ENCODE measurements at regions not wholly inside any gene's neighbourhood (a gene's known extent, or its start where the extent isn't known, plus 50 kb on each side); places are given as distances from the start of the nearest gene placed in this dataset.
A peak's percentile ranks its signal among the peaks of the same experiment; 100 is the strongest.

DNA sequence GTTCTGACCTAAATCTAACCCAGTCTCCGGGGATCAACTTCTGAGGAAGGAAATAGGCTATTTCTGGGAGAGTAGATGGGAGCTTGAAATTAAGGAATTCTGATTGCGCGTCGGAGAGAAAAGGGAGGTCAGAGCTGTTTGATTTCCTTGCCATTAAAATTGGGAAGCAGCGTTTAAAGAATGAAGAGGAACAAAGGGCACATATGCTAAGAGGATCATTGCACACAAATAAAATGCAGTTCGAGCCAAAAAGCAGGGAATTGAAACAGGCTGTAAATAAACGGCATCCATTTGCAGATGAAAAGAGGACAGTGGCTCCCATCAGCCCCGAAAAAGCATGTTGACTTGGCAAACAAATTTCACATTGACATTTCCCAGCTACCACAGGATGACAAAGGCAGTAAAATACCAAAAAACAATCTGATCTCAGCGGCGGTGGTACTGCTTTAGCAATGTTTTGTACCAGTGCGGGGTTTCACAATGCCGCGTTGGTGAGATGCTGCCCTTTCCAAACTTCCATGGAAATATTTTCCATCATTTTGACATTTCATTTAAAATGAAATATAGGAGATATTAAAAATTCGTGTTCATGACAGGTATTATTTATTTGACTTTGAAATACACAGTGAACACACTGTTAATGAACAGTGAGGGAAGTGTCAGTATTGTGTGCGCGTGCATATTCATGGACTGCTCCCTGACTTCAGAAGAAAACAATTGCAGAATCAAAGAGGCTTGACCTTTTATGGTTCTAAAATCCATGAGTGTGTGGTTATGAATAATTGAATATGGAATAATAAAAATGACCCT lies 108.8 kb downstream of the SQOR start:
- no peak for DNase-seq

DNA sequence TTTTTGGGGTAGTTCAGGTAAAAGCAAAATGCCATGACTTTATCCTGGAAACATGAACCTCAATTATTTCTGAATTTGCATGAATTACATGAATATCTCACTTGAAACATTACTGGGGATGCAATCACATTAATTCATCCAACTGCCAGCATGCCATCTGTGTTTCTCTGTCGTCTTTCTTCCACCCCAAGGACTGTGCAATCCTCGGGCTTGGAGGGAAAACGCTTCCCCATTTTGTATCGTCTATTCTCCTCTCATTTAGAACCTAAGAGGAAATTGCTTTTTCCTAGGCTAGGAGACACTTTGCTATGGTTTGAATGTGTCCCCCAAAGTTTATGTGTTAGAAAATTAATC lies 109.4 kb downstream of the SQOR start:
- no peak for DNase-seq

DNA sequence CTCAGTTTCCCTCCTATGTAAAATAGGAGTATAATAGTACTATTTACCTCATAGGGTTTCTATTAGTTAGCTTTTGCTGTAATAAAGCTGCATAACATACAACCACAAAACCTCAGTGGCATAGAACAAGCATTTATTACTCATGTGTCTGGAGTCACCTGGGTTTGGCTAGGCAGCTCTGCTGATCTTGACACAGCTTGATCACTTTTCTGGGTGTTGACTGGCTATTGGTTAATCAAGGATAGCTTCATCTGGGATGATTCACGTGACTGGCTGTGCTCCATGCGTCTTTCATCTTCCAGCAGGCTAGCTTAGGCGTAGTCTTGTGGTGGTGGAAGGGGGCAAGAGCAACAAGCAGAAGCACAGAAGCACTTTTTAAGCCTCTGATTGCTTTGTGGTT lies 112.6 kb downstream of the SQOR start:
- peak; percentile 3 for DNase-seq

DNA sequence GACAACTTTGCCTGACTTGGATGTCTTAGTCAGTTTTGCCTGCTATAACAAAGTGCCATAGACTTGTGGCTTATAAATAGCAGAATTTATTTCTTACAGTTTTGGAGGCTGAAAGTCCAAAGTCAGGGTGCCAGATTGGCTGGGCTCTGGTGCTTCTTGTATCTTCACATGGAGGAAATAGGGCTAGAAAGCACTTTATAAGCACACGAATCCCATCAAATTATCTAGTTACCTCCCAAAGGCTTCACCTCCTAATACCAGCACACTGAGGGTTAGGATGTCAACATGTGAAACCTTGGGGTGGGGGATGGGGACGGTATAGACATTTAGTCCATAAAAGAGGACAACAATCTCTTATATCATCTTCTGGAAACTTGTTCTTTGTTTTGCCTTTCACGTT lies 116.8 kb downstream of the SQOR start:
- DNase-seq: no peak

DNA sequence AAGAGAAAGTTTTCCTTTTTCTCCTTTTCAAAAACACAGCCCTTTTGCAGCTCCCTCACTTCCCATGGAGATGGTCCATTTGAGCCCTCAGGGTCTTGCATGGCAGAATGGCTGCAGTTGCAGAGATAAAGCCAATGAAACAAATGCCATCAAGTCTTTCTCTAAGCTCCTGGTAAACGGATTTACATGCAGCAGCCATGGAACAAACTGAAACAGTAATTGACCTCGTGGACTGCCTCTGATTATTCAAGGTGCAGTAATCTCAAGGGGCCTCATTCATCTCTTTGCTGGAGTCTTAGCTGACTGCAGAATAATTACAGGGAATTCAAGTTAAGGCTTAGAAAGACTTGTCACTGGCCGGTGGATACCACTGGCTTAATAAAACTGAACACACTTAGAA lies 125.1 kb downstream of the SQOR start:
- DNase-seq: no peak

DNA sequence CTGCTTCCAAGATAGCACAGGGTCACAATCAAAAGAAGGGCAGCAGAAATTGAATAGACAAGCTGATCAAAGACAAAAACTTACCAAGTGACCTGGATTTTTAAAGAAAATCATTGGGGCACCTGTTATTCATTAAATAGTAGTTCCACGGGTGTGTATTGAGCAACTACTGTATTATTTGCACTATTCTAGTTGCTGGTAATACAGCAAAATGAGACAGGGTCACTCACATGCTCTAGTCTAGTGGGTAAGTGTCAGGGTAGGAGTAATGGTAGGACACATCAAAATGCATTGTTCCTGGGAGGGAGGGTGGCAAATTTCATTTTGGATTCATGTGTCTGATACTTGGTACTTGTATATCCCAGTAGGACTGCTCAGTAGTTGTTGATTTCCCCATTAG lies 127.9 kb downstream of the SQOR start:
- no peak for DNase-seq

DNA sequence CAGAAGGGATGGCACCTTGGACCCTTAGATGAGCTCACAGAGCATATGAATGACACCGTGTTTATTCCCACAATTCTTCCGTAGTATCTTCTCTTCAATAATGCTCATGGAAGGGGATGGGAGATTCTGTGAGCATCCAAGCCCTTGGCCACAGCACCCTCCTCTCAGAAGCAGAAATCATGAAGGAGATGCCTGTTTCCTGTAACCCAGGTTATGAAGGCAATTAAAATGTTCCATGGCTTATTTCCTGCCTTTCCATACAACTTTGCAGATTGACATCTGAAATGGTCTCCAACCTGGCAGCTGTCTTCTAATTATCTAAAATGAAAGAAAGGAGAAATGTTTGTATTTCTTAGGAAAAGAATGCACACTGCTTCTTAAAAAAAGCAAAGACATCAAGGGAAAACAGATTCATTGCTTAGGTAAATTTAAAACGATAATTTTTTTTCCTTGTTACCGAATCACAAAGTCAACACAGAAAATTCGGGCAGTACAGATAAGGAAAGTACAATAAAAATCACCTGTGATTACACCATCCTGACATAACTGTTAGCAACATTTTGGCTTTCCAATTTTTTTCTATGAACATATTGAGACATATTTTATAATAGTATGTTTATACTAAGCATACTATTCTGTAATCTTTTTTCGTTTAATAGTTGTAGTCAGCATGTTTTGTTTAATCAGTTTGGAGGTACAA lies 128.5 kb downstream of the SQOR start:
- no peak for DNase-seq

DNA sequence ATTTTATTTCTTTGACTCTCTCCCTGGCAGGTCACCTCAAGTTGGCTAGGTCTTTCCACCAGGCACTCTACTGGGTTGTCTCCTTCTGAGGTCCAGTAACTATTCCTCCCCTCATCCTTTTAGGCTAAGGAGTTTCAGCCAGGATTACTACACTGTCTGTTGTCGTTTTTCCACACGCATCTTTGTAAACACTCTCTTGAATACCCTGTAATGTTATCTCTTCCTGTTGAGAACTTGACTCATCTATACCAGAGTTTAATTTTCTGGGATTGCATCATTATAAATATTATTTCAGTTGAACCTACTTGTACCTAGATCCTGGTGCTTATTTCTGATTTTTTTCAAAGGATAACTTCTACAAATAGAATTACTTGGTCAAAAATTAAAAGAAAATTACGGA lies 138.3 kb downstream of the SQOR start:
- DNase-seq: no peak

DNA sequence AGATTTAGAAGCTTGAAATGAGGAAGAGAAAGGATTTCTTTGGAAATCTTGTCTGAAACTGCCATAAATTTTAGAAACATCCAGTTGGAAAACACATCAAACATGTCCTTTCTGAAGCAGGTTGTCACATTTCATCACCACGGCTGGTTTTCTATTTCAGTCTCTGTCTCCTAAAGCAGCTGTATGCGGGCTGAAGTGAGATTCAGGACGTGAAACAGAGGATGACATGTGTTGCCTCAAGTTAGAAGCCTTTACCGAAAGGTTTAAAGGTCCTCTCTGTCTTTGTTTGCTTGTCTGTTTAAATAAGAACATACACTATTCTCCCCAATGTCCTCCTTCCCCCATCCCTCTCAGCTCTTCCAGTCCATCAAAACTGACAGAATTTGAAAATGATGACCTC lies 141.9 kb downstream of the SQOR start:
- no peak for DNase-seq

DNA sequence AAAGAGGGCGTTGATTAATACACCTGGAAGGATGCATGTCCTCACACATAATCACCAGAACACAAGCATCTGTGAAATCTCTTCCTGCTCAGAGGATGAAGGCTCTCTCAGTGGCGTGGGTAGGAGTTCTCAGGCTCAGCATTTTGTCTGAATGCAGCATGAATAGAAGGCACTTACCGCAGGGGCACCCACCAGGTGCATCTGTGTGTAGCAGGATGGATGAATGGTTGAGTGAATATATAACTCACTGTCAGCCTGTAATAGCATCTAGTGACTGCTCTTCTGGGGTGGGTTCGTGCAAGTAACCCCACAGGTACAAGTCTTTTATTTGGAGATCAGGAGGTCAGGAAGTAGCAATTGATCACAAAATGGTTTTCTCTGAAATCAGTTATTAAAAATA lies 143.0 kb downstream of the SQOR start:
- DNase-seq: no peak

DNA sequence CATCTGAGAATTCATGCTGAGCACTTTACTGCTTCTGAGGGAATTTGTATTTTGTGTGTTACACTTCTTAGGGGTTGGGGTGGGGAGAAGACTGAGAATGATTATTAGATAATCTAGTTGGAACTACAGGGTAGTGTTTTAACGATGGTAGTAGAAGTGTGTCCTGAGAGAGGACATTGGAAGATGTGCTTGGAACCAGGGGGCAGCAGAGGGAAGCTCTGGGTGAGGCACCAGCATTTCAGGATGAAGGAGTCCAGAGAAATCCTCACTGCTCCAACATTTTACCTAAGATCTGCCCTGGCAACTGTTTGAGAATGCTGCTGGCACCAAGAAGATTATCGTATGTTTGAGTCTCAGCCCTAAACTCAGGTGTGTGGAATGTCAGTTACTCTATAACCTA lies 145.5 kb downstream of the SQOR start:
- no peak for DNase-seq

DNA sequence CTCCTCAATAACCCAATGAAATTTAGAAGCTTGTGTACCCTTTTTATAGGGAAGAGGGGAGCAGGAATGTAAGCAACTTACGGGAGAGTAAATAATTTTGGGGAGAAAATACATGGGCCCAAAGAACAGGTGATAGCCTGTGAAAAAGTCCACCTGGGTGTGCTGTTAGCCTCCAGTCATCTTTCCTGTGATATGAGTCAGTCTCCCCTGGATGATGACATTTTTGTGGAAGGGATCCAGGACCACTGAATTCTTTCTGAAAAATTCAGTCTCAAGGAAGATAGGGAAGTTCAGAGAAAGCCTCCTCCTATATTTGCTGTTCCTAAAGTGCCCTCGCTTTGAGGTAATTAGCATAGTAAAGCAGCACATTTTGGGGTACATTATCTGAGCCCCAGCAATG lies 149.8 kb downstream of the SQOR start:
- DNase-seq: peak; percentile 5

DNA sequence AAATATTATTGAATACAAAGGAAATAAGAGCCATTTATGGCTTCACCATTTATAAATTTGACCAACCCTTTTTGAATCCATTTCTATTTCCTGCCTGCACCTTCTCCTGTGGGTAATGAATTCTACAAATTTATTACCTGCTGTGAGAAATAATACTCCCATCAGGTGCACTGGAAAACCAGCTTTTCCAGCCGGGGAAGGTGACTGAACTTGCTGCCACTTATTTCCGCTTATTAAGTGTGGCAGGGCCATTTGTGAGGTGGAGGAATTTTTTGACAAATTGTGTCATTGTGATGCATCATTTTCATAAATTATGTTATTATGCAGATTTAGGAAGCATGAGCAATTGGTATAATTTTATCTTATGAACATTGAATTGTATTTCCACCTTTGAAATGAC lies 151.1 kb downstream of the SQOR start:
- DNase-seq: no peak

DNA sequence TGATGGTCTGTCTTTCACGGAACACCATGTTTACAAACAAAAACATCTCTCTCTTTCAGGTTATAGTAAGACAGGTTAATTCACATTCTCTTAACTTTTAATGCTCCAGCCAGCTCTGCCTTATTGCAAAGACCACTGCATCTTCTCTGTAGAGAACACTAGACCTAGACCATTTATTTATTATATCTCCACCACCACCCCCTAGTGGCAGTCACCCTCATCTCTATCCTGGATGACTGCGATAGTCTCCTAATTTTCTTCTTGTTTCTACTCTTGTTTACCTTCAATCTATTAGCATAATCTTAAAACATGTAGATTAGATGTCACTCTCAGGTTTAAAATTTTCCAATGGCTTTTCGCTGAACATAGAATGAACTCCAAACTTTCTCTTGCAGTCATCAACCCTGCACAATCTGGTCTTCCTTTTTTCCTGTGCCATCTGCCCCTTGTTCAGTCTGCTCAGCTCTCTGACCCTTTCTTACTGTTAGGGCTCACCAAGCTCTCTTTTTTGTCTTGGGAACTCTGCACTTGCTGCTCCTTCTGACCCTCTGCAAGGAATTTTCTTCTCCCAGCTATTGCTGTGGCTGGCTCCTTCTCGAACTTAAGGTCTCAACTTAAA lies 155.6 kb downstream of the SQOR start:
- DNase-seq: peak; percentile 3

DNA sequence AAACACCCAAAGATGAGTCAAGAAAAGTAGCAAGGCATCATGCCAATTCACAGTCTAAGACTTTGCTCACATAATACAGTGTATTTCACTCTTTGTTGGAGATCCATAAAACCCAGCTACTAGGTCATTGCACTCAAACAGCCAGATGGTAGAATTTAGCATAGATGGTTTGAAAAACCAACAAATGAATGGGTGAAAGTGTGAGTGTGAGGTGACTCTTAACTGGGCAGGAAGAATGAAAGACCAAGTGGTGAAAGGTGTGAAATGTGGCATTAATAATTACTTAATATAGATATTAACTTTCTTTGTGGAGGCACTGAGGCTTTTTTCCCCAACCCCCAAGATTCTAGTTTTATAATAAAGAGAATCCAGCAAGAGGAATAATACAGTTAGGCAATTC lies 159.5 kb downstream of the SQOR start:
- DNase-seq: no peak

DNA sequence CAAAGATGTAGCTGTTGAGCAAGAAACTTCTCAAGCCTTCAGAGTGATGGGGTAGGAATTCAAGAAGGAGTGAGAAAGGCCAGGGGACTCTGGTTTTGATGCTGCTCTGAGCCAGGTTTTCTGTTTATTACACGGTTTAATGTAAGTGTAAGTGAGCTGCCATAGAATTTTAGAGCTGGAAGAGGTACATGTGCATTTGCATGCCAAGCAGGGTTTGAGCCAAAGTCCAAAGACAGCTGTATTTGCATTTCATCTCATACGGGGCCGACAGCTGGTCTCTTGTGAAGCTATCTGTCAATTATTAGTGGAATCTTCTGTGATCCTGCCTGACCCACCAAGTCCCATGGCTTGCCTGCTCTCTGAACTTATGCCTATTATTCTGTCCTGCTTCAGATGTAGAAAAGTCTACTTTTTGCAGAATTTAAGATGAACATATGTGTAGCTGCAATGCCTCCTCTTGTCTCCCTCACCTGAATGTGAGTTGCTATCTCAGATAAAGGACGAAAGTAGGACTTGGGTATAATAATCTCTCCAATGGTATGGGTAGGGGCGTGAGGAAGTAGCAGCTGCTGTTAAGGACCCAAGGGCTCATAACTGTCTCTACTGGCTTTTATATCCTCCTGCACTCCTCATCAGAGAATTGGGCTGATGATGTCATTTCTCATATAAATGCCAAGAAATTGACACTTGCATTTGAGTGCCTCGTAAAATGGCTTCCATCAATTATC lies 160.0 kb downstream of the SQOR start:
- no peak for DNase-seq

DNA sequence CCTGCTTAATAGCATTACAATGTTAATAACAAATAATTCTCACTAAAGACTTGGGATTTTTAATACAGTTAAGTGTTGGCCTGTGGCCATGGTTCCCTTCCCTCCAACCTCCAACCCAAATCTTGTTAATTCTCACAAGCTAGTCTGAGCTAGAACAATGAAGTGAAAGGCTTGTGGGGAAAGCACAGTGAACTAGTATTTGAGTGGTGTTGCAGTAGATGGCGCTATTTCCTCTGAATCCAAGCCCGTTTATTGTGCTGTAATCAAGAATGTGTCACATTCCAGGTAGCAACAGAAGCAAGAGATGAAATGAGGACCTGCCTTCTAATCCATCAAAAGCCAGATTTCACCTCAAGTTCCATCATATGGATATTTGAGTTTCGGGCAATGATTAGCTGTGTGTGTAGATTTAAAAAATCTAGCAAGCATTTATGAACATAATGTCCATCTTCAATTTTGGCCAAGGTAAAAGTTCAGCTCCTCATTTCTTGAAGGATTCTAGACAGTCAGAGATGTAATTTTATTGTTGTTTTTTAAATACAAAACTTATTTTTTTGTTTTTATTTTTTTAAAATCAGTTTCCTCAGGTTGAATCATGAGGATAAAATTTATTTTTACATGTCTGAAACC lies 160.7 kb downstream of the SQOR start:
- peak; percentile 10 for DNase-seq

DNA sequence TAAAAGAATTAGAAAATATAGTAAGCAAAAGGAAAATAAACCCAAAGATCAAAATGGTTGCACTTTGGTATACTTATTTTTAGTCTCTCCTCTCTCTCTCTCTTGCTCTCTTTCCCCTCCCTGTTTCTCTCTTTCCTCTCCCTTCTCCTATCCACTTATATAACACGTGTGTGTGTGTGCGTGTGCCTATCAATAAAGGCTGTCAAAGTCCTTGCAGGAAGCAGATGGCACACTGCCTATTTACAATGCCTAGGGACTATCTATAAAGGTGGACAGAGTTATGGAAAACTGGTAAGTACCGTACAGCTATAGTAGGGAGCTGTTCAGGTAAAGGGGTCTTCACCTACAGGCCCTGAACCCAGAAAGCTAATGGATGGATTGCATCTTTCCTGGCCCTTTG lies 161.6 kb downstream of the SQOR start:
- no peak for DNase-seq

DNA sequence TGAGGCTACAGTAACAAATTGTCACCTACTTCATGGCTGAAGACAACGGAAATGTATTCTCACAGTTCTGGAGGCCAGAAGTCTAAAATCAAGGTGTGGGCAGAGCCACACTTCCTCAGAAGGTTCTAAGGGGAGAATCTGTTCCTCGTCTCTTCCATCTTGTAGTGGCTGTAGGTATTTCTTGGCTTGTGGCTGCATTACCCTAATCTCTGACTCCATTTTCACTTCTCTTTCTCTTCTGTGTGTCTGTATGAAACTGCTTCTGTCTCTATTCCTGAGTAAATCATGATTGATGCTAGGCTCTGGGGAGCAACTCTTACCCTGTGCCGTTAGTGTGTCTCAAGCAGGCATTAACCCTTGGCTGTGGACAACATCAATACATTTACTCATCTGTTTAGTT lies 164.7 kb downstream of the SQOR start:
- DNase-seq: no peak

DNA sequence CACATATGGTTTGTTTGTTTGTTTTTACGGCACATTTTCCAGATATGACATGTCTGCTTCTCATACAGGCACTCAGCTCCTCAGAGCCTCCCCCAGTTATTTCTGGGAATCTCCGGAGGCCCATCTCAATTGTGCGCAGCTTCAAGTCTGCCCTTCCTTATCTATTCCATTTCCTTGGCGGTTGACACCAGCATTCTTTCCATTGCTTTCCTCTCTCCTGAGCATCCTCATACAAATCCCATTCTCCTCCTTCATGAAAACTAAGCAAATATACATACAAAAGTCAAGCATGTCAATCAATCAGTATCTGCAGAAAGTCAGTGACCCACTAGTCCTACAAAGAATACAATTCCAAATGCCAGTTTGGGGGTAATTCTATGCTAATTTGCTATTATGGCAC lies 166.7 kb downstream of the SQOR start:
- no peak for DNase-seq

DNA sequence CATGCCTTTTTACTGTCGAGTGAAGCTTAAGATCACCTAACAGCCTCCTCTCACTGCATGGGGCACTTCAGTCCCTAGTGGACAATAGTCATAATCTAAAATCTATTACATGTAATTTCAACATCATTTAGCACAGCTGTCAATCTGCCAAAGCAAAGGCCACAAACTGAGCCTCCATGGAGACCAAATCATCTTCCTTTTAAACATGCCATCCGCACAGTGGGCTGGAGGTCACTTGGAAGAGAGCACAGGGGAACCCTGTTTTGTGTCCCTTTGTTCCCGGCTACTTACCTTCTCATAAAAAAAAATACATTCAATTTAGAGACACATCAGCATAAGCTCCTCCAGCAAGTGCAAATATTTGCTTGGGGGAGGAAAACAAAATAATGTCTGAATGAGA lies 167.3 kb downstream of the SQOR start:
- DNase-seq: no peak

DNA sequence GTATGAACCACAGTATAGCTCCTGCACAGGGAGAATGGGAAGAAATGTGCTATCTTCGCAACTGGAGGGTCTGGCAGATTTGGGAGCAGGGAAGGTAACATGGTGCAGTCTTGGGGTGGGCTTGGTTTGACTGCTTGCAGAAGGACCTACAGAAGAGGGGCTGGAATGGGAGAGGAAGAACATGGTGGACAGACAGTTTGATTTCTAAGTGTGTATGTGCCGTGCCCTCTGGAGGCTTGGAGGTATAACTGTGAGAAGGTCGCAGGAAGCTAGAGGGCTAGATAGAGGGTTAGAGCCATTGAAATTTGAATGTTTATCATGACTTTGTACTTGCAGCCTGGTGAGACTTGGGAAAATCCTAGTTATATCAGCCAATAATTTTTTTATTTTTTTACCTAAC lies 169.2 kb downstream of the SQOR start:
- no peak for DNase-seq

DNA sequence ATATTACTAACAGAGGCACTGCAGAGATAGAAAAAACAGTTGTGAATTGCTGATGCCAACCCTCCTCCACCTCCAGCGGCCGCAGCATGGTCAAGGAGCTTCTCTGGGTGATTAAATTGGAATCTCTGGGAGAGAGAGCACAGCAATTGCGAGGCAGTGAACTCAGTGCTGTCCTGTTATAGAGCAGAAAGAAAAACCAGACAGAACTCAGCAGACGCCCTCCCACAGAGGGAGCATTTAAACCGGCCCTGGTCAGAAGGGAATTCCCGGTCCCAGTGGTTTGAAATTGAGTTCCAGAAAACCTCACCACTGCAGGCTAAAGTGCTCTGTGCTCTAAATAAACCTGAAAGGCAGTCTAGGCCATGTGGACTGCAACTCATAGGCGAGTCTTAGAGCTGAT lies 175.4 kb downstream of the SQOR start:
- no peak for DNase-seq
